ENCODE measurements at regions not wholly inside any gene's neighbourhood (a gene's known extent, or its start where the extent isn't known, plus 50 kb on each side); places are given as distances from the start of the nearest gene placed in this dataset.
"Not testable (repeated sequence)": the region's sequence is repeated elsewhere in the genome, so short reads cannot be mapped to it uniquely, and the experiment has no call there.

DNA sequence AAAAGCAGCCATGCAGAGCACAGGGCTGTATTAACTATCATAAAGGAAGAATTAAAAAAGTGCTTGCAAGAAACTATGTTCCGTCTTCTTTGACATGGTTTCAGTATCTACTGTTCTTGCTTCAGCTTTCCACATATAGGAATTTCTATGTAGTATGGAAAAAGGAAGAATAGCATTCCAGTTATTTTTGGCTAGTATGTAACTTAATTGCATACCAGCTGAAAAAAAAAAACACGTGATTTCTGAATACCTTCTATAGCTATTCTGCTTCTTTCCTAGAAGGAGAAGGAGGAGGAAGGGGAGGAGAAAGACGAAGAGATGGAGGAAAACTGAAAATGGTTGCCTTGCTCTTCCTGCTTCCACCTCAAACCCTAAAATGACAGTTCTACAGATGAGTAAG is 619.0 kb downstream of the KCTD12 start:
- Histone ChIP-seq H3K4me1 (no peaks in the 10 kb centered on the region), H3K9me3 (no peaks in the 10 kb centered on the region), H3K27me3 (no peaks in the 10 kb centered on the region), H3K27ac (no peak overlapping the region), H3K36me3 (no peaks in the 10 kb centered on the region), H3K4me3 (no peak overlapping the region)
- intact Hi-C loops (cut with DNase I): no loop called here
- TF ChIP-seq POLR2A (IDR thresholded peaks at IDR 0.05) (no peak), POLR2AphosphoS5 (IDR thresholded peaks at IDR 0.05; ENCODE audit: insufficient read depth in 1 of 2, low read depth in 1 of 2) (no peak)
- TF ChIP-seq, protein P1, sequence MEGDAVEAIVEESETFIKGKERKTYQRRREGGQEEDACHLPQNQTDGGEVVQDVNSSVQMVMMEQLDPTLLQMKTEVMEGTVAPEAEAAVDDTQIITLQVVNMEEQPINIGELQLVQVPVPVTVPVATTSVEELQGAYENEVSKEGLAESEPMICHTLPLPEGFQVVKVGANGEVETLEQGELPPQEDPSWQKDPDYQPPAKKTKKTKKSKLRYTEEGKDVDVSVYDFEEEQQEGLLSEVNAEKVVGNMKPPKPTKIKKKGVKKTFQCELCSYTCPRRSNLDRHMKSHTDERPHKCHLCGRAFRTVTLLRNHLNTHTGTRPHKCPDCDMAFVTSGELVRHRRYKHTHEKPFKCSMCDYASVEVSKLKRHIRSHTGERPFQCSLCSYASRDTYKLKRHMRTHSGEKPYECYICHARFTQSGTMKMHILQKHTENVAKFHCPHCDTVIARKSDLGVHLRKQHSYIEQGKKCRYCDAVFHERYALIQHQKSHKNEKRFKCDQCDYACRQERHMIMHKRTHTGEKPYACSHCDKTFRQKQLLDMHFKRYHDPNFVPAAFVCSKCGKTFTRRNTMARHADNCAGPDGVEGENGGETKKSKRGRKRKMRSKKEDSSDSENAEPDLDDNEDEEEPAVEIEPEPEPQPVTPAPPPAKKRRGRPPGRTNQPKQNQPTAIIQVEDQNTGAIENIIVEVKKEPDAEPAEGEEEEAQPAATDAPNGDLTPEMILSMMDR (IDR thresholded peaks at IDR 0.05): no peak
- no peak for DNase-seq (ENCODE audit: extremely low spot score in 2 of 2)

DNA sequence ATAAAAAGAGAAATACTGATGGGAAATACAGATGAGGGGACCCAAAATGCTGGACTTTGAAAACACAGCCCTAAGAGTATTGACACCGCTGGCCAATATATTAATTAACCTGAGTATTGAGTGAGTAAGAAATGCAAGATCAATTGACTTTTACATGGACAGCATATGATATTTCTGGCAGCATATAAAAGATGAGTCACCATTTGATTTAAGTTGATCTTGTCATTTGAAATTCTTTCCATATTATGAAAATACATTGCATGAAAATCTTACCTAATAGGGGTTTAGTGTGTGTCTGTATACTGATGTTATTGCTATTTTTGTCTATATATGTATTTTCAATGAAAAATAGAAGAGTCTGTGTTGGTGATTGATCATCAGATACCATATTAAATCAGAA is 619.6 kb downstream of the KCTD12 start:
- Histone ChIP-seq H3K4me1 (no peaks in the 10 kb centered on the region), H3K27ac (no peak overlapping the region), H3K4me3 (no peak overlapping the region), H3K9me3 (no peaks in the 10 kb centered on the region), H3K27me3 (no peaks in the 10 kb centered on the region), H3K36me3 (no peaks in the 10 kb centered on the region)
- intact Hi-C loops (cut with DNase I): no loop called here
- TF ChIP-seq POLR2AphosphoS5 (IDR thresholded peaks at IDR 0.05; ENCODE audit: insufficient read depth in 1 of 2, low read depth in 1 of 2) (no peak), POLR2A (IDR thresholded peaks at IDR 0.05) (no peak)
- TF ChIP-seq, protein P1 (IDR thresholded peaks at IDR 0.05): no peak
- DNase-seq (ENCODE audit: extremely low spot score in 2 of 2): no peak

- Histone ChIP-seq H3K27ac (no peak overlapping the region), H3K27me3 (no peaks in the 10 kb centered on the region), H3K4me3 (no peak overlapping the region), H3K36me3 (no peaks in the 10 kb centered on the region), H3K4me1 (no peaks in the 10 kb centered on the region), H3K9me3 (no peaks in the 10 kb centered on the region)
- intact Hi-C loops (cut with DNase I): no loop called here
- no peak for DNase-seq (ENCODE audit: extremely low spot score in 2 of 2)
- TF ChIP-seq POLR2AphosphoS5 (IDR thresholded peaks at IDR 0.05; ENCODE audit: insufficient read depth in 1 of 2, low read depth in 1 of 2) (no peak), POLR2A (IDR thresholded peaks at IDR 0.05) (no peak)
- TF ChIP-seq, protein P1 (IDR thresholded peaks at IDR 0.05): no peak
These were observed 614.1 kb downstream of the LMO7 start for GRCh38 chr13:76250211-76250610.

GRCh38 chr13:76245920-76246319 is 609.8 kb downstream of the LMO7 start:
- Histone ChIP-seq H3K4me1 (no peaks in the 10 kb centered on the region), H3K36me3 (no peaks in the 10 kb centered on the region), H3K4me3 (no peak overlapping the region), H3K9me3 (no peaks in the 10 kb centered on the region), H3K27ac (no peak overlapping the region), H3K27me3 (no peaks in the 10 kb centered on the region)
- intact Hi-C loops (cut with DNase I): no loop called here
- no peak for DNase-seq (ENCODE audit: extremely low spot score in 2 of 2)
- TF ChIP-seq POLR2A (IDR thresholded peaks at IDR 0.05) (no peak), POLR2AphosphoS5 (IDR thresholded peaks at IDR 0.05; ENCODE audit: insufficient read depth in 1 of 2, low read depth in 1 of 2) (no peak)
- TF ChIP-seq, protein P1 (IDR thresholded peaks at IDR 0.05): no peak

DNA sequence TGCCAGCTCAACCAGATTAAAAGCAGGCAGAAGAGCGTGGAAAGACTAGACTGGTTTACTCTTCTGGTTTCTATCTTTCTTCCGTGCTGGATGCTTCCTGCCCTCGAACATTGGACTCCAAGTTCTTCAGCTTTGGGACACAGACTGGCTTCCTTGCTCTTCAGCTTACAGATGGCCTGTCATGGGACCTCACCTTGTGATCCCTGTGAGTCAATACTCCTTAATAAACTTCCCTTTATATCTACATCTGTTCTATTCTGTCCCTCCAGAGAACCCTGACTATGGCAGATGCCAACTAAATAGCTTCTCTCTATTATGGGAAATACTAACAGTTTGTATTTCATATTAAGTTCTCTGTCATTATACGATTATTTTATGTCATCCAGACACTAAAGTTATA is 609.1 kb downstream of the LMO7 start:
- H3K4me3 ChIP-seq: no peak overlapping the region
- no peaks in the 10 kb centered on the region for H3K4me1 ChIP-seq
- H3K36me3 ChIP-seq: no peaks in the 10 kb centered on the region
- DNase-seq (ENCODE audit: extremely low spot score in 2 of 2): no peak
- TF ChIP-seq POLR2AphosphoS5 (IDR thresholded peaks at IDR 0.05; ENCODE audit: insufficient read depth in 1 of 2, low read depth in 1 of 2) (no peak), POLR2A (IDR thresholded peaks at IDR 0.05) (no peak)
- TF ChIP-seq, protein P1 (IDR thresholded peaks at IDR 0.05): no peak
- no peaks in the 10 kb centered on the region for H3K9me3 ChIP-seq
- no peak overlapping the region for H3K27ac ChIP-seq
- intact Hi-C loops (cut with DNase I): no loop called here
- H3K27me3 ChIP-seq: no peaks in the 10 kb centered on the region

DNA sequence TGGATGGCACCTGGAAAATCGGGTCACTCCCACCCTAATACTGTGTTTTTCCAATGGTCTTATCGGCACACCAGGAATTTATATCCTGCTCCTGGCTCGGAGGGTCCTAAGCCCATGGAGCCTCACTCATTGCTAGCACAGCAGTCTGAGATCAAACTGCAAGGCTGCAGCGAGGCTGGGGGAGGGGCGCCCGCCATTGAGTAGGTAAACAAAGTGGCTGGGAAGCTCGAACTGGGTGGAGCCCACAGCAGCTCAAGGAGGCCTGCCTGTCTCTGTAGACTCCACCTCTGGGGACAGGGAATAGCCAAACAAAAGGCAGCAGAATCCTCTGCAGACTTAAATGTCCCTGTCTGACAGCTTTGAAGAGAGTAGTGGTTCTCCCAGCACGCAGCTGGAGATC is 607.0 kb downstream of the LMO7 start:
- H3K4me1 ChIP-seq; H3K27me3 ChIP-seq; H3K27ac ChIP-seq; DNase-seq (ENCODE audit: extremely low spot score in 2 of 2); H3K9me3 ChIP-seq; intact Hi-C loops (cut with DNase I); H3K36me3 ChIP-seq; H3K4me3 ChIP-seq: not testable (repeated sequence)
